Activated T-helper 9 cell treated with anti-CD3 and anti-CD28 coated beads, Interleukin-2, amount 50 U/mL, for 16 hours (primary cell): ENCODE measurements at regions not wholly inside any gene's neighbourhood (a gene's known extent, or its start where the extent isn't known, plus 50 kb on each side); places are given as distances from the start of the nearest gene placed in this dataset.
"Not testable (repeated sequence)": the region's sequence is repeated elsewhere in the genome, so short reads cannot be mapped to it uniquely, and the experiment has no call there.

ENCODE experiments used
- DNase-seq: peaks from one replicate; pipeline ENCODE4 v3.0.0-alpha.2; 2020; ENCODE audit warnings: low read depth

- no peak for DNase-seq
These were observed 1310.1 kb upstream of the RAG2 start for GRCh38 chr11:37908219-37908548.

- no peak for DNase-seq
These were observed 1309.6 kb upstream of the RAG2 start for GRCh38 chr11:37907436-37908218.

- DNase-seq: no peak
These were observed 1307.8 kb upstream of the RAG2 start for GRCh38 chr11:37905707-37906417.

GRCh38 chr11:37896016-37896415 lies 1298.0 kb upstream of the RAG2 start:
- DNase-seq: no peak

GRCh38 chr11:37881741-37882140 lies 1283.7 kb upstream of the RAG2 start:
- no peak for DNase-seq

GRCh38 chr11:37861671-37862070 lies 1263.6 kb upstream of the RAG2 start:
- DNase-seq: no peak

GRCh38 chr11:37858806-37859537 lies 1260.9 kb upstream of the RAG2 start:
- DNase-seq: not testable (repeated sequence)

- no peak for DNase-seq
These were observed 1260.4 kb upstream of the RAG2 start for GRCh38 chr11:37858398-37858797.

- no peak for DNase-seq
These were observed 1259.7 kb upstream of the RAG2 start for GRCh38 chr11:37857726-37858125.

GRCh38 chr11:37849706-37850105 lies 1251.7 kb upstream of the RAG2 start:
- no peak for DNase-seq

GRCh38 chr11:37843603-37844002 lies 1245.6 kb upstream of the RAG2 start:
- no peak for DNase-seq

- DNase-seq: no peak
These were observed 1243.0 kb upstream of the RAG2 start for GRCh38 chr11:37841016-37841415.

GRCh38 chr11:37840345-37840744 lies 1242.3 kb upstream of the RAG2 start:
- DNase-seq: not testable (repeated sequence)

GRCh38 chr11:37830529-37830928 lies 1232.5 kb upstream of the RAG2 start:
- no peak for DNase-seq

- no peak for DNase-seq
These were observed 1219.8 kb upstream of the RAG2 start for GRCh38 chr11:37817727-37818270.

- no peak for DNase-seq
These were observed 1214.3 kb upstream of the RAG2 start for GRCh38 chr11:37812281-37812880.

GRCh38 chr11:37811349-37811748 lies 1213.3 kb upstream of the RAG2 start:
- DNase-seq: no peak

- DNase-seq: no peak
These were observed 1206.6 kb upstream of the RAG2 start for GRCh38 chr11:37804666-37805065.

GRCh38 chr11:37788141-37788877 lies 1190.3 kb upstream of the RAG2 start:
- no peak for DNase-seq

GRCh38 chr11:37786214-37786755 lies 1188.2 kb upstream of the RAG2 start:
- no peak for DNase-seq

- DNase-seq: no peak
These were observed 1176.4 kb upstream of the RAG2 start for GRCh38 chr11:37774441-37774840.
